Naive B cell (primary cell): ENCODE measurements at regions not wholly inside any gene's neighbourhood (a gene's known extent, or its start where the extent isn't known, plus 50 kb on each side); places are given as distances from the start of the nearest gene placed in this dataset.

Source experiments
- ATAC-seq, 2 donors: fragments of 150-1000 bp; cut with Tn5 transposase; 2 replicates each; pipeline ENCODE4 v1.10.0; 2021; ENCODE audit warnings: low read depth in 2 of 2, mild to moderate bottlenecking in 2 of 2, moderate library complexity in 2 of 2
- DNase-seq: peaks from one replicate; pipeline ENCODE4 v3.0.0; 2022
- H3K27ac Mint-ChIP-seq, 6 donors: one replicate each; pipeline ENCODE4 v1.8.0; 2020 to 2022; ENCODE audit warnings: mild to moderate bottlenecking in 6 of 6, mixed read lengths in 6 of 6, moderate library complexity in 5 of 6, inconsistent platforms in 2 of 6
- H3K27me3 Mint-ChIP-seq, 3 donors: one replicate each; pipeline ENCODE4 v1.8.0; 2021 to 2022; ENCODE audit warnings: mixed read lengths in 3 of 3, mild to moderate bottlenecking in 1 of 3
- H3K36me3 Mint-ChIP-seq, 2 donors: one replicate each; pipeline ENCODE4 v1.8.0; 2020 to 2022; ENCODE audit warnings: mixed read lengths in 2 of 2, inconsistent platforms in 1 of 2, mild to moderate bottlenecking in 1 of 2
- H3K4me1 Mint-ChIP-seq, 3 donors: one replicate each; pipeline ENCODE4 v1.8.0; 2020 to 2022; ENCODE audit warnings: mixed read lengths in 3 of 3, inconsistent platforms in 1 of 3, mild to moderate bottlenecking in 1 of 3, moderate library complexity in 1 of 3
- H3K4me3 Mint-ChIP-seq, 8 donors: one replicate each; pipeline ENCODE4 v1.8.0; 2020 to 2022; ENCODE audit warnings: mild to moderate bottlenecking in 8 of 8, mixed read lengths in 8 of 8, moderate library complexity in 8 of 8, inconsistent platforms in 2 of 8
- H3K9me3 Mint-ChIP-seq, 7 donors: one replicate each; pipeline ENCODE4 v1.8.0; 2020 to 2022; ENCODE audit warnings: mixed read lengths in 7 of 7, mild to moderate bottlenecking in 5 of 7, inconsistent platforms in 2 of 7, moderate library complexity in 1 of 7

DNA sequence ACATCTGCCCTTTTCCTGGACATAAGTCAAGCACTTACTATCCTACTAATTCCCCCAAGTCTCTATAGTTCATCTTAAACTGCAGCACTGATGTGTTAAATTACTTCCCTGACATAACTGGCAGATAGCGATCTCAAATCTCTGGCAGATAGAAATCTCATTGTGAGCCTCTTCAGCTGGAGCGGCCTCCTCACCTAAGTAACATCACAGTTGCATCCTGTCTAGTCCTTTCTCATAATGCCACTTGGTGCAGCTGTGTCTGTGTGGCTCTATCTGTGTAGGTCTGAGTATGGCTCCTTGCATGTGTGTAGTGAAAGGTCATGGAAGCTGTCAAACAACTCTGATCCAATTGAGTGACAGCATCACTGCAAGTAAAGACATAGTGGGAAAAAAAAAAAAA is 53.6 kb upstream of the FST start:
- no peaks in the 10 kb centered on the region for H3K36me3 Mint-ChIP-seq
- H3K9me3 Mint-ChIP-seq: peaks cover 0 to 3% (median 0%) of the 10 kb centered on the region in 7 donors
- H3K27ac Mint-ChIP-seq: no peak overlapping the region
- no peak for DNase-seq
- no peak overlapping the region for H3K4me3 Mint-ChIP-seq
- no peaks in the 10 kb centered on the region for H3K4me1 Mint-ChIP-seq
- H3K27me3 Mint-ChIP-seq: peaks cover 9 to 20% (median 13%) of the 10 kb centered on the region in 3 donors
- no peak for ATAC-seq

DNA sequence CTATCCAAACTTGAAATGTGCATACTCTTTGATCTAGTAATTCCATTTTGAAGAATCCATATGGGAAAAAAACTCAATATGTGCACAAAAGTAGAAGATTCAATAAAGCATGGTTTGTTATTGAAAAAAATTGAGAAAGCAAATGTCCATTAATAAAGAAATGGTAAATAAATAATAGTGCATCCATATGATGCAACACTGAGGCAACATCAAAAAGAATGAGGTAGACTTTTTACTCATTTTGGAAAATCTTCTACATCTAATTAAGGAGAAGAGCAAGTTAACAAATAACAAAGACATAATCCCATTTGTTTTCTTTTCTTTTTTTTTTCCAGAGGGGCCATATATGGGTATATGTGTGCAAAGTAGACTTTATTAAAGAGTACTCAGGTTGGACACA is 52.5 kb upstream of the FST start:
- H3K9me3 Mint-ChIP-seq: peaks cover 0 to 3% (median 0%) of the 10 kb centered on the region in 7 donors
- ATAC-seq (no peak), DNase-seq (no peak)
- no peak overlapping the region for H3K27ac Mint-ChIP-seq
- no peaks in the 10 kb centered on the region for H3K4me1 Mint-ChIP-seq
- H3K36me3 Mint-ChIP-seq: no peaks in the 10 kb centered on the region
- H3K4me3 Mint-ChIP-seq: no peak overlapping the region
- H3K27me3 Mint-ChIP-seq: peaks cover 7 to 14% (median 9%) of the 10 kb centered on the region in 3 donors

DNA sequence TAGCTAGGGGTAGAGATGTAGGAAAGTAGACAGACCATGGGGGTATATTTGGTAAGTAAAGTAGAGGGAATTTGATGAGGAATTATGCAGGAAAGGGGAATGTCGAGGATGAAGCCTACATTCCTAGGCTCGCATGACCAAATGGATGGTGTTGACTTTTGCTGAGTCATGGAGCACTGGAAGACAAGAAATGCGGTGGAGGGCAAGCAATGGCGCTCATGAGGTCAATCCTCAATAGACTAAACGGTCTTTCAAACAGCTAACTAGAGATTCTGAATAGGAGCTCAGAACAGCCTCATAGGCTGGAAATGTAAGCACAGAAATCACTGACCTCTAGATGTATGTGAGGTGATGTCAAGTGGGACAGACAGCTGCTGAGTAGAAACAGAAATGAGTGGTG is 50.7 kb upstream of the FST start:
- Mint-ChIP-seq H3K36me3 (no peaks in the 10 kb centered on the region), H3K27me3 (peaks cover 0 to 10% (median 1%) of the 10 kb centered on the region in 3 donors)
- no peak for ATAC-seq

DNA sequence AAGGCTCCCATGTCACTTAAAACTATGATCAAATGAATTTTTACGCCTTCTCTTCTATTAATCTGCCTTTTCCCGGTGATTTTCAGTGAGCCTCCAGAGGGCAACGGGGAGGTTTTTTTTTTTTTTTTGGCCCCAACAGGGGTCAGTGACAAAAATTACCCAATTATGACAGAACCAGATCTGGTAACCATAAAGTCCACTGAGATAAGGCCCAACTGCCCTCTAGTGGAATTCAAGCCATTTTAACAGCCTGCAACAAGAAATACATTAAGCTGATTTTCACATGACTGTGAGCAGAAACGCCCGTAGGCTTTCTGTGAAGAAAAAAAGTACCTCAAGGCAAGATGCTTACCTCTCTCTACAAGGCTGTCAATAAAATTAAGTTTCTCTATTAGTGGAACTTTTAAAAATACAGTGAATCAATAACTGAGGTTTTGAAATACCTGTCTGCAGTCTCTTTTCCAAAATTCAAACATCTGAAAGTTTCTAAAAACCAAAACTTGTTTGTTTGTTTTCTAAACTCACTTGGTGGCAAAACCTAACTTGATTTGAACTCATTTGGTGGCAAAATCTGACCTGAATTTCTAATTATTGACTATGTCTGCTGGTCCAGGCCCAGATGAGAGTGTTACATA is 49.7 kb upstream of the FST start:
- H3K36me3 Mint-ChIP-seq: no peaks in the 10 kb centered on the region
- H3K9me3 Mint-ChIP-seq: no peaks in the 10 kb centered on the region
- ATAC-seq: no peak
- H3K27me3 Mint-ChIP-seq: peaks cover 0 to 10% (median 0%) of the 10 kb centered on the region in 3 donors
- no peak overlapping the region for H3K4me3 Mint-ChIP-seq
- H3K4me1 Mint-ChIP-seq: no peaks in the 10 kb centered on the region
- DNase-seq: no peak
- H3K27ac Mint-ChIP-seq: no peak overlapping the region

More for the DNA sequence above, 50.7 kb upstream of the FST start:
- no peaks in the 10 kb centered on the region for H3K4me1 Mint-ChIP-seq
- no peak overlapping the region for H3K4me3 Mint-ChIP-seq
- no peak for DNase-seq
- peak overlapping the region in 1 of 6 donors; percentile 3 for H3K27ac Mint-ChIP-seq
- H3K9me3 Mint-ChIP-seq: no peaks in the 10 kb centered on the region
